GM12892 (cell line): ENCODE measurements at regions not wholly inside any gene's neighbourhood (a gene's known extent, or its start where the extent isn't known, plus 50 kb on each side); places are given as distances from the start of the nearest gene placed in this dataset.

Source experiments
- POLR2A ChIP-seq: IDR thresholded peaks from 2 replicates; pipeline ENCODE4 v1.6.1; 2011; ENCODE audit warnings: low read depth, low read length, control low read depth
- POLR2AphosphoS5 ChIP-seq: IDR thresholded peaks from 2 replicates; pipeline ENCODE4 v1.6.1; 2011; ENCODE audit warnings: low read depth, low read length, control low read depth
- TAF1 ChIP-seq: IDR thresholded peaks from 2 replicates; pipeline ENCODE4 v1.6.1; 2011; ENCODE audit warnings: low read depth, mild to moderate bottlenecking, control low read depth, low read length, borderline replicate concordance

DNA sequence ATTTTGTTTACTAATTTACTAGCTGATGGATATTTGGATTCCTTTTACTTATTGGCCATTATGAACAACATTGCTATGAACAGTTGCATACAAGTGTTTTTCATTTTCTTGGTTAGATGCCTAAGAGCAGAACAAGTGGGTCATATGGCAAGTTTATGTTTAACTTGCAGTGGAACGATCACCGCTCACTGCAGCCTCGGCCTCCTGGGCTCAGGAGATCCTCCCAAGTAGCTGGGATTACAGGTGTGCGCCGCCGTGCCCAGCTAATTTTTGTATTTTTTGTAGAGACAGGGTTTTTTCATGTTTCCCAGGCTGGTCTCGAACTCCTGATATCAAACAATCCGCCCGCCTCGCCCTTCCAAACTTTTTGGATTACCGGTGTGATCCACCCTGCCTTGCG is 820.5 kb upstream of the TMPRSS15 start:
- TF ChIP-seq POLR2AphosphoS5 (no peak), POLR2A (no peak), TAF1 (no peak)
